NCI-H1105 treated with DMSO at 0.1 percent for 48 hours (cell line): ENCODE measurements at regions not wholly inside any gene's neighbourhood (a gene's known extent, or its start where the extent isn't known, plus 50 kb on each side); places are given as distances from the start of the nearest gene placed in this dataset.

Experiments
- DNase-seq: peaks from one replicate; lab custom pipeline; 2025; lab: John Stamatoyannopoulos, UW

DNA sequence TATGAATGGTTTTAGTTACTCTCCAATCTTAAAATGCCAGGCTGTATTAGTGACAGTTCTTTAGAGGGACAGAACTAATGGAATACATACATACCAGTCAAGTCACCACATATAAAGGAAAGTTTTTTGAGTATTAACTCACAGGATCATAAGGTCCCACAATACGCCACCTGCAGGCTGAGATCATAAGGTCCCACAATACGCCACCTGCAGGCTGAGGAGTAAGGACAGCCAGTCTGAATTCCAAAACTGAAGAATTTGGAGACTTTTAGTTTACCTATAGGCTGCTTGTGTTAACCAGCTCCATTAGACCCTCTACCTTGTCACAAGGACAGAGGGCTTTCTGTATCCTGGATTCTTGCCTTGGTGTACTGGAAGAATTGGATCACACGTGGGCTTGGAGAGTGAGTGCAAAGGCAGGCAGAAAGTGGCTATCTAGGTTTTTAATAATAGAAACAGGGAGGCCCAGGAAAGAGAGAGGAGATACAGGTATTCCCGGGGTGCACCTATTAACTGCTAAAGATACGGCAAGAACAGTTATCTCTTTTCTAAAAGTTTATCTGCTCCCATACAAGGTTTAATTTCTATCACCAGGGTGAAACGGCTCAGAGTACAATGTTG is 234.9 kb upstream of the CYRIA start:
- DNase-seq: no peak

DNA sequence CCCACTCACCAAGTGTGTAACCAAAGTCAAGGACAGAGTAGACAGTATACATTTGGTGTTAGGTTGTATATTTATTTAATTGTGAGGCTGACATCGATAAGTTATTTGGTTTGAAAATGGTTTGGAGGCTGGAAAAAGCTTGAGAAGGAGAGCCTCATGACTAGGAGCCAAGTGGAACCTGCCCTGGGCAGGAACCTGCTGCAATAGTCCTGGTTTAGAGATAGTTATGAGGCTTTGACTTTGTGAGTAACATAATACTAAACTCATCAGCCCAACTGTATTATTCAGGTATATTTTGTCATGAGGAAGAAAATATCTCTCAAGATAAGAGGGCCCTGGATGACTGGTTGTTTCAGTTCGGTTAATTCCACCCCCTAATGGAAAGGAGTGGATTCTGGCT is 234.3 kb upstream of the CYRIA start:
- no peak for DNase-seq

DNA sequence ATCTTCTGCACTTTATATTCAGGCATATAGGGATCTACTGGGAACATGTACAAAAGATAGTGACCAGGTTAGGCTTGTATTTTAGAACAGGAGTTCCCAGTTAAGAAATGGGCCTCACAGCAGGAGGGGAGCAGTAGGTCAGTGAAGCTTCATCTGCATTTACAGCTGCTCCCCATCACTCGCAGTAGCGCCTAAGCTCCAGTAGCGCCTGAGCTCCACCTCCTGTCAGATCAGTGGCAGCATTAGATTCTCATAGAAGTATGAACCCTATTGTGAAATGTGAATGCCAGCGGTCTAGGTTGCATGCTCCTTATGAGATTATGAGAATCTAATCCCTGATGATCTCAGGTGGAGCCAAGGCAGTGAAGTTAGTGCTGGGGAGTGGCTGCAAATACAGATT is 224.4 kb upstream of the CYRIA start:
- DNase-seq: no peak

DNA sequence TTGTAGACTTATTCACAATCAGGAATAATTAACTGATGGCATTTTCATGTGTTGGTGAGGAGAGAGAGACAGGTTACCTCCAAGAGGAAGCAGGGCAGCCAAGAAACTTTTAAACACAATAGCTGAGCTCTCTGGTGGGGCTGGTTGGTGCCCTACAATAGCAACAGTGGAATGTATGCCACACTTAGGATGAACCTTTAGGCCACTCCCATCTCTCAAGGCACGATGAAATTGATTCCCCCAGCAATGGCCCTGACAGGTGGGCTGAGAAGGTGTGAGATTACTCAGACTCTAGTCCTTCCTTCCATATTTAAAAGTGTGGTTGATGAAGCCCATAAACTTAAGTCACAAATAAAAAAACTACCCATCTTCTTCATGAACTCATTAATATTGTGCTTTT is 219.4 kb upstream of the CYRIA start:
- DNase-seq: no peak

DNA sequence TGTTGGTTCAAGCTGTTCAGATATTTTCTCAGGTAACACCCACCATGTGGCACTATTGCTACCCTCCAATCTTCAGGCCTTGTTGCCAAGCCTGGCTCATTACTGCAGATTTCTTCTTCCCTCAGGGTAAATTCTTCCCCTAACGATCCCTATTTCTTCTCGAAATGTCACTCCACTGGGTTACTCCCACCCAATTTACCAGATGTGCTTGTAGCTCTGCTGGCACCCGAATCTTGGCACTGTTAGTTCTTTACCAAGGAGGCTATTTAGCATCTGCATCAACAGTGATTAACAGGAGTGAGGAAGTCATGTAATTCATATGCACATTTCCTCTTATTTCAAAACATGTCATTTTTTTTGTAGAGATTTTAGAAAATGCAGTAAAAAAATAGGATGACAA is 217.1 kb upstream of the CYRIA start:
- no peak for DNase-seq

DNA sequence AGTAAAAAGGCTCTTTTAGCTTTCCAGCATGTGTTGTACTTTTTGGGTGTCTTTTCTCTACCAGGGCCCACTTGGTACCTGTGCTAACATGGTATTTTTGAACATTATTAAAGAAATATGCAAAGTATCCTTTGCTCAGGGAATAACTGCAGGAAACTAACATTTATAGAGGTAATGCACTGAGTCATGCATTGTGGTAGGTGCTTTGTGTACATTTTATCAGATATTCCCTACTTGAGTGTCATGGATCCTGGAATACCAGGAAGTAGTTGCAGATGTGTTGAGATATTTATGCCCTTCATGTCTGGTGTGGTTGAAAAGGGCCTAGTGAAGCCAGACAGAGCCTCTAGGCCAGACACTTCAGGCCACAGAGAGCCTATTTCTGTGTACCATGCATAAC is 215.5 kb upstream of the CYRIA start:
- no peak for DNase-seq

DNA sequence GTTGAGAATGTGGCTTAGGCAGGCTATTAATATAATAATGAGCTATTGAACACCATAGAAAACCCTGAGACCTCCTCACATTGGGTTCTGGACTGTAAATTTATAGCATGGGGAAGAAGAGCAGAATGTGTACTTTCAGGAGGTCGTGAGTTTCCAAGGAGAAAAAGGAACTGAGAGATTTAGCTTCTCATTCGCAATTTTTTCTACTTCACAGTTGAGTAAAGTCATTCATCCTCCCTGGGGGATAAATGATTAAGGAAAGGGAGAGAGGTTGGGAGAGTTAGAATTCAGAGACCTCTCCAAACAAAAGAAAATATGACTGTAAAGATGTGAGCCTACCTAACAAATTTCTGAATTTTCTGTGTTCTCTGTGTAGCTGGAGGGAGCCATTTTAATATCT is 205.8 kb upstream of the CYRIA start:
- no peak for DNase-seq

DNA sequence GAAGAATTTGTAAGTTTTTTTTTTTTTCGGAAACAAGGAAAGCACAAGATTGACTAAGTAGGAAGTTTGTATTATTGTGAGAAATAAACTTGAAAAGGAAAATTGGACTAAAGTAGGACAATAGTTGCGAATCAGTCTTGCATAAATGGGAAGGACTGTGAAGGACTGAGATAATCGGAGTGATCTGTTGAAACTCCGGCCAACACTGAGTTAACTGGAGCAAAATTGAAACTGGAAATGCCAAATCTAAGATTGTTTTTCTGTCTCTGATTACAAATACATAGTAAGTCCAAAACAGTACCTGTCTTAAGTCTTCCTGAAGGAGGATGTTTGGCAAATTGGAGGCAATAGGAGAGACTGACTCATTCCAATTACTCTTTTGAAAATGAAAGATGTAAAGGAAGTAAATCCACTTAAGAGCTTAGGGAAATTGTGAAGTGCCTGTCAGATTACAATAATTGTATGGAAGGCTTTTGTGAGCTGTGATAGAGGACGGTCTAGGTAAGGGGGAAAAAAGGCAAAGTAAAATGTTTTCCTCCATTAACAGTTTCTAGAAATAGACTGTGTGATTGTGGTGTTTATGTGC is 204.9 kb upstream of the CYRIA start:
- no peak for DNase-seq

DNA sequence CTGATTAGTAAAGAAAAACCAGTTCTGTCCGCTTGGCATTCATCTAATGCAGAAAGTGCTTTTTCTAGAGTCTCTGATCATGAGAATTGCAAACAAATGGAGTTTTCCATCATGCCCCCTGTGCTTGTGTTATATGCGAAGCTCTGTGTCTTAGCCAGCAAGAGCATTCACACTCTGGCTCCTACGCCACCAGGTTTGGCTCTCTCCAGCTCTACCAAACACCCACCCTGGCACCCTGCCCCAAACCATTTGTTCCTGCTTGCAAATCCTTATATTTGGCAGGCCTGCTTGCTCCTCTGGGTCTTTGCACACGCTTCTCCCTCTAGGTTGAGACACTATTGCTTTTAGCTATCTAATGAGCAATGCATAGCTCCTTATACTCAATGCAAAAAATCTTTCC is 204.1 kb upstream of the CYRIA start:
- DNase-seq: no peak

DNA sequence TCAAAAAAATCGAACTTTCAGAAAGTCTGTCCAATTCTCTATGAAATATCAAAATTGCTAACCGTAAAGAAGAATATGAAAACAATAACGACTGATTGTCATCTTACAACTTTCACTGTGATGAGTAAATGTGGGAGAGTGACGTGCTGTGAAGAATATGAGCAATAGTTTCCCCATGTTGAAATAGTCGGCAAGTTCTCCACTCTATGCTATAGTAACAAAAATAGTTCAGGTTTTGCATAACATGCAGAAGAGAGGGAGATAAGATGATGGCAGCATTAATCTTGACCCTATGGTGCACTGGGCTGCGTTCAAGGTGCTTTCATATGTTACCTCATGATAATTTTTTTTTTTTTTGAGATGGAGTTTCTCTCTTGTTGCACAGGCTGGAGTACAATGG is 196.8 kb upstream of the CYRIA start:
- DNase-seq: no peak

DNA sequence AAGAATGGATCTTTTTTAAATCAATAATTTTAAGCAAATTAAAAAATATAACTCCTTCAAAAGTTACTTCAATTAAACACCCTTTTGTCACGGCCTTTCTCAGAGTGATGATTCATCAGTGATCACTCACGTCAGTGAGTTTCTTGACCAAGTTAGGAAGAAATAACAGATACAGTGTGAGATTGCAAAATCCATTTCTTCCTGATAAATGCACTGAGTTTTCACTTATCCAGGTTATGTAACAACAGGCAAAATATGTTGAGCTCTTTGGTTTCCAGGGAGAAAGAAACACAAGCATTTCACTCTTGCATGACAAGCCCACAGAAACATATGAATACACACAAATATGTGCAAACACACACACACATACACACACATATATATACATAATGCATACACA is 195.9 kb upstream of the CYRIA start:
- DNase-seq: no peak

DNA sequence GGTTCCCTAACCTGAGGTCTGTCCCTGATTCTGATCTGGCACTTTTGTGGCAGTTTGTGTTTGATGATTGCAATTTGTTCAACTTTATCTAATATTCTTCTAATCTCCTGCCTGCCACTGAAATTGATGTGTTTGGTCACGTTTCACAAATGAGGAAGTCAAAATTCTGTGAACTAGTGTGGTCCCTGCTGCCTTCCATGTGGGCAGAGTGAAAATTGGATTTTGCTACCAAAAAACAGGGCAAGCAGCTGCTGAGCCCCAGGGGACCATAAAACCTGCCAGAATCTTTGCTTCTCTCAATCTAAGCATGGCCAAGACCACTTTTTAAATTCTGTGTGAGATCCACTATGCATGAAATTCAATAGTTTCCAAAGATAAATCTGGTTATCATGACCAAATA is 195.5 kb upstream of the CYRIA start:
- DNase-seq: no peak

DNA sequence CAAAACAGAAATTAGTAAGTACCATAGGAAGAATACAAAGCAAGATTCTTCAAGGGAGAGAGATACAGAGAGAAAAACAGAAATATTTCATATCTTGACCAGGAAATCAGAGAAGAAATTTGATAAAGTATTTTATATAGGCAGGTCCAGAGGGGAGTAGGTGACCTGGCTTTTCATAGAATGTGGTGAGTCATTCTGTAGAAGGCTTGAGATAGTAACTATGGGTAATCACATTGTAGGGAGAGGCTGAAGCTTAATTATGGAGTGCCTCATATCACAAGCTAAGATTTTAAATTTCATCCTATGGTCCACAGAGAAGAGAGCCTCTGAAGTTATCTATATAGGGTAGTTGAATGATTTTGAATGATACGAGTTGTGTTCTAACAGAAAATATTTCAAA is 195.0 kb upstream of the CYRIA start:
- DNase-seq: no peak

DNA sequence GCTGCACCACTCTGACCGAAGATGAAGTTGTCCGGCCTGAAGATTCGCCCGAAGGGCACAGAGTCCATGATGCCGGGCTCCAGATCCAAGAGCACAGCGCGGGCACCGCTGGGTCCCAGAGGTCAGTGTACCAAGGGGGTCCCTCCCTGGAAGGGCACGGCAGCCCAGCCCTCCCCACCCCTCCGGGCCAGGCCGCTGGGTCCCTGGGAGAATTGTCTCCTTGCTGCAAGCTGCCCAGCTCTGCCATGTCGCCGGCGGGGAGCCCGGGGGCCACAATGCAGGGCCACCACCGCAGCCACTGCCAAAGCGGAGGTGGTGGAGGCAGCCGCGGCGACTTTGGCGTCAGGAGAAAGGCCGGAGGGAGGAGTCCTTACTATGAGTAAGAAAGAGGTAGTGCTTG is 189.5 kb upstream of the CYRIA start:
- no peak for DNase-seq

DNA sequence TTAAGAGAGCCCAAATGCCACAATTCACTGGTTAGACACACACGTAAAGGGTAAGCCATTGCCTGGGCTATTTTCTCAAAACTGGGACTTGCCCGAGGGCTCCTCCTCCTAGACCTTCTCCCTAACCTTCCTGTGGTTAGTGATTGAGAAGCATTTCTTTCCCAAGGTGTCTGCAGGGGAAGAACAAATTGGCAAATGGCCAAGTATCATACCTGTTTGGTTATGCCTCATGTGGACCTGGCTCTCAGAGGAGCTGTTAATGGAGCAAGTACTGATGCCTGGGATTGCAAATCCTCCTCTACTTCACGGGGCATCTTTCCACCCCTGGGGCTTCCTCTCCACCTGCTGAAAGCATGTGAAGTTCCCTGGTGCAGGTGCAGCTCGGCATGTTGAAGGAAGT is 187.5 kb upstream of the CYRIA start:
- no peak for DNase-seq

DNA sequence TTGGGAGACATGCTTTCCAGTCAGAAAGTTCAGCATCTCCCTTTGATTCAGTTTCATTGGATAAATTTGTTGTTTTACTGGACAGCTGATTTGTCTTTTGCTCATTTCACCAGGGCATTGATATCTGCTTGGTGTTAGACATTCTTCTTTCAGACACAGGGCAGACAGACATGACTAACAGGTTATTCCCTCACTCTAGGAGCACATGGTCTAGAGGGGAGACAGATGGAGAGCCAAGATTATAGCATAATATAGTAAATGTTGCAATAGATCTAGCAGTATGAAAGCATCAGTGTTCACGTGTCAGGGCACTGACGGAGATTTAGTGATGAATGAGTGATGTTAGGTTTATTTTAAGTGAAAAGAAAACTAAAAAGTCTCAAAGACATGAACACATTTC is 187.0 kb upstream of the CYRIA start:
- no peak for DNase-seq

DNA sequence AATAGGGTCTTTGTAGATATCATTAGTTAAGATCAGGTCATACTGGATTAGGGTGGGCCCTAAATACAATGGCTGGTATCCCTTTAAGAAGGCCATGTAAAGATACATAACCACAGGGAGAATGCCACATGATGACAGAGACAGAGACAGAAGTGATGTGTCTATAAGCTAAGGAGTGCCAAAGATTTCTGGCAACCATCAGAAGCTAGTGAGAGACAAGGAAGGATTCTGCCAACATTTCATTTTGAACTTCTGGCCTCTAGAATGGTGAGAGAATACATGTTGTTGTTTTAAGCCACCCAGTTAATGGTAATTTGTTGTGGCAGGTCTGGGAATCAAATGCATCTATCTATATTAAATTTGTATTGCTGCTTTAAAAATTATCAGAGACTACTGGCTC is 185.5 kb upstream of the CYRIA start:
- no peak for DNase-seq

DNA sequence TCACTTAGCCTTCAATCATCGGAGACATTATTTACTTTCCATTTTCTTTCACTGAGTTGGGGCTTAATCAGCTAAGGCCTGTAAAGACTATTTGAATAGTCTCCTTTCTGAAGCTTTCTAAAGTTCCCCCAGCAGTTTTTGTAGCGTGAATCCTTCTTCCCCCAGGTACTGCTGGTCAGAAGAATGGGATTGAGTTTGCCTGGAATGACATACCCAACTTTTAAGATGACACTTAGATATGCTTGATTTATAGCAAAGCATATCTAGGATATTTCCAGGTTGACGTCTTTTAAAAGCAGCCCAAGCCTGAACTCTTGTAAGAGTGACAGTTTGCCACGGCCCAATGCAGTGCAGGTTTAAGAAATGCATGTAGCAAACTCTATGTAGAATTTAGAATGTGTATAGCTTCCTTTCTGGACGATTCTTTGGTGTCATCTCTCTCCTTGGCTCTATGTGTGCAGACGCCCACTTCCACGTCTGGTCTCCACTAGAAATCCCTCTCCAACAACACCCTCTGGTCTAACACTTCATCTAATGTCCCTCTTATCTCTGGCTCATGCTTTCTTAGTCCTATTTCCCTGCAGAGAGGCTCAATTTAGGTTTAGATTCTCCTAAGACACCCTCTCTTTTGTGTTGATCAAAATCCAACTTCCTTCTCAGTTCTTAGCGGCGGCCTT is 175.0 kb upstream of the CYRIA start:
- DNase-seq: no peak

DNA sequence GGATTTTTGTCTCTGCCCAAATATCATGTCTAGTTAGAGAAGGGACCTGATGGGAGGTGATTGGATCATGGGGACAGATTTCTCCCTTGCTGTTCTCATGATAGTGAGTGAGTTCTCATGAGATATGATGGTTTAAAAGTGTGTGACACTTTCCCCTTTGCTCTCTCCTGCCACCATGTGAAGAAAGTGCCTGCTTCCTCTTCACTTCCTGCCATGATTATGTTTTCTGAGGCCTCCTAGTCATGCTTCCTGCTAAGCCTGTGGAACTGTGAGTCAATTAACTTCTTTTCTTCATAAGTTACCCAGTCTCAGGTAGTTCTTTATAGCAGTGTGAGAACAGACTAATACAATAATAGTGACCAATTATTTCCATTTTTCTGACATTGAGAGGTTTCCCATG is 167.3 kb upstream of the CYRIA start:
- DNase-seq: no peak

DNA sequence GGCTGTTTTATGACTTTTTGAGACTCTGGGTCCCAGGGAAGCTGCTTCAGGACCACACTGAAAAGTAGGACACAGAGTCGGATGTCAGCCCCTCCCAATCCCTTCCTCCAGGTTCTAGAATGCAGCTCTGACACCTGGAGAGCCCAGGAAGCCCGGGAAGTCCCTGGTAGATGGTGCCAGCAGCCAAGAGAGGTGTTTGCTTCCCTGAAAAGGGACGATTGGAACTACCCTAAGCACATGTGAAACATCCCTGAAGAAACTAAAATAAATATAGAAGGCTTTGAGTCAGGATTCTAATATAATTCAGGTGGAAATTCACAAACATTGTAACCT is 163.2 kb upstream of the CYRIA start:
- DNase-seq: no peak

DNA sequence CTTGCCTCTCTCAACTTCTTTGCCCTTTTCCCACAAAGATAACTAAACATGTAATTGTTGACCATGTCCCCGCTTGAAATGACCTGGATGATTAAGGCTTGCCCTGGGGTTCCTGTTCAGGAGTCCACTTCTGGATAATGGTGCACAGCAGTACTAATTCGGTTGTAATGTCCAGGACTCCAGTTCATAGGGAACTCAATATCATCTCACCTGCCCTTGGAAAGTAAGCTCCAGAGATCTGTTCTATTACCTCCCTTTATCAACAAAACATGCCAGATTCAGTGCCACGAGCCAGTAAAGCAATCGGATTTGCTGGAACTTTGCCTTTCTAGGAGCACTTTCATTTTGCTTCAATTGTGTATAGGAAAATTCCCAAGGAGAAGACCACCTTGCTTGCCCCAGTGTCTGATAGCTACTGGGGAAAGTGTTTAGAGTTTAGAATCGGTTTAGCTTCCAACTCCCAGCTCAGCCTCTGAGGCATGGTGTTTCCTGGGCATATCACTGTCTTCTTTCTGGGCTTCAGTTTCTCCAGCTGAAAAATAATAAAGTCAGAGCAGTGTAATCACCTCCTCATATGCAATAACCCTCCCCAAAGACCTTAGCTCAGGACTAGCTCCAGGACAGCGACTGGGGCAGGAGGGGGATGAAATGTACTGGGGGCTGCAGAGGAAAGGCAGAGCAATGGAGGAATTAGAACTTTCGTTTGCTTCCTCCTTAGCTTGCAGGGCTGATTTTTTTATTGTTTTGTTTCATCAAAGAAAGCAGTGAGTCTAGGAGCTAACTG is 162.6 kb upstream of the CYRIA start:
- no peak for DNase-seq

DNA sequence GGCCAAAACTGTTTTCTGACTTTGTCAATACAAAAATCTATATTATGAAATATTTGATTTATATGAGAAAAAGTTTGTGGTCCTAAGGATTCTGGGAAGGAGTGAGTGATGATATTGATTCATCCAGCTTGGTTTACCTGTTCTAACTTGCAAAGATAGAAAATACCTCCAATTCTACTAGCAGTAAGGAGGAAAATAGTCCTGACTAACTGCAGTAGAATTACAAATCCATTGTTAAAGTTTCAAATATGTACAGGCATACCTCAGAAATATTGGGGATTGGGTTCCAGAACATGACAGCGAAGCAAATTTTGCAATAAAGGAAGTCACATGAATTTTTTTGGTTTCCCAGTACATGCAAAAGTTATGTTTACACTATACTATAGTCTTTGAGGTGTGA is 158.8 kb upstream of the CYRIA start:
- DNase-seq: no peak

DNA sequence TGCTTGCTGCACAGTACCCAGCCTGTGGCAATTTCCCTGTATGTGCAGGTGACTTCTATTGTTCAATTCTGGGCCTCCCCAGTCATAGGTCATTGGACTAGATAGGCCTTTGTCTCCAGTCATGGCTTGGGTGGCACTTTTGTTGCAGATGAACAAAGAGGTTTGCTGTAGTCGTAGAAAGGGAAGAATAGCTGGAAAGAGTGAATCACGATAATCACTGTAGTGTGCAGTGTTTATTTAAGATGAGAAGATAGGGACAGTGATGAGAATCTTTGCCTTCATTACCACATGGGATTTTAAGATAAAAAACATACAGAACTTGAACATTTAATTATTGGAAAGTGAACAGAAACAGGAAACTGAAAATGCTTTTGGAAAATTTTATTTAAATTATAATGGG is 156.1 kb upstream of the CYRIA start:
- DNase-seq: peak; percentile 54
